Suppressor macrophage treated with lipopolysaccharide for 1 hour (primary cell): ENCODE measurements at regions not wholly inside any gene's neighbourhood (a gene's known extent, or its start where the extent isn't known, plus 50 kb on each side); places are given as distances from the start of the nearest gene placed in this dataset.

Experiments
- DNase-seq, 3 donors: peaks; one replicate each; pipeline ENCODE4 v3.0.0-alpha.2; 2020 to 2022

- DNase-seq, result no peak
Observed at GRCh38 chr14:97841762-97842161, 1044.6 kb downstream of the VRK1 start.

GRCh38 chr14:97843066-97843465, 1045.9 kb downstream of the VRK1 start:
- no peak for DNase-seq

DNA sequence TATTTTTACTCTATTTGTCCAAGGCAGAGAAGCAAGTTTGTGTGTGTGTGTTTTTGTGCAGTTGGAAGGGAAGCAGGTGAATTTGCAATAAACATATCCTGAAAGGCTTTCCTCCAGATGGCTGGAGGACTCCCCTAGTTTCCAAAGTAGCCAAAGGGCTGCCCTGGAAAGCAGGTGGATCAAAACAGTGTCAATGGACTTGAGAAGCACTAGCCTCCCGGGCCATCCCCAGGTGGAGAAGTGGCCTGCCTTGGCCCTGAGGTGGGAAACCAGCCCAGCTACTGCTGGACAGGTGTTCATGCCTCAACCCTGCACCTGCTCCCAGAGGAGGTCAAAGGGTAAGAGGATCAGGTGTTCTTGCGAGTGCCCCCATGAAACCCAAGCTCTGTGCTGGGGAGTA, 1046.9 kb downstream of the VRK1 start:
- no peak for DNase-seq

DNA sequence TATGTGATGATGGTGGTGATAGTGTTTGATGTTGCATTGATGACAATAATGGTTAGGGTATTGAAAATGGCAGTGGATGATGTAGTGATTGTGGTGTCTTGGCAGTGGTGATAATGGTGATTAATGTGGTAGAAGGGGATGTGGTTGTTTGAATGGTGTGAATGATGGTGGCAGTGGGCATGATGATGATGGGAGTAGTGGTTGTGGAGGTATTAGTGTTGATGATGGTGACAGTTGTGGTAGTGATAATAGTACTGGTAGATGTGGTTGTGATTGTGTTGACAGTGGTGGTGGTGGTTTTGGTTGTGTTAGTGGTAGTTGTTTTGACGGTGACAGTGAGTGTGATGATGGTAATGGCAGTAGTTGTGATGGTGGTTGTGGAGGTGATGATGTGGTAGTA, 1049.0 kb downstream of the VRK1 start:
- no peak for DNase-seq

DNA sequence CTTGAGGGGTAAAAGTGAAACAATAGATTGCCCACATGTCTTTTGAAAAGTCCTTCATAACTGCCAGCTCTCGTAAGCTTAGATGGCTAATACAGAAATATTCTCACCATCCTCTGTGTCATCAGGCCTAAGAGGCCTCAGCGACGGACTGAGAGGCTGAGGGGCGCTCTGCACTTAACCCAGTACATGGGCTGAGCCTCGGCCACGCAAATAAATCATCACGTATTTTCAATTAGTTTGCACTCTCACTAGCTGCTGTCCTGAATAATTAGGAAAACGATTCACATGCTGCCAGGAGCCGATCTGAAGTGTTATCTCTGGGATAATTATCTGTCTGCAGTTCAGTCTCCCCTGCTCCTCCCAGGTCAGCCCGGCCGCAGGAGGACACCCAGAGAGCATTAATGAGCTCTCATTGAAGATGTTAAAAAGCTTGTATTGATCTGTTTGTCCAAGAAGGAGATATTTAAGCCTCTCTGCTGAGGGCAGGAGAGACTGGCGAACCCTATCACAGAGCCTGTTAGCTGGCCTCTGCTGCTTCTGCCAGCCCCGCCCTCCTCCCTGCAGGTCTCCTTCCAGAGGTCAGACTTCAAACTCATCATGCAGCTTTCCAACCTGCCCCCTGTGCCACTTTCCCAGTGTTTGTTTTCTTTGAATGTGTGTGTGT, 1051.3 kb downstream of the VRK1 start:
- no peak for DNase-seq

- DNase-seq, result no peak
Observed at GRCh38 chr14:97850466-97850865, 1053.3 kb downstream of the VRK1 start.

DNA sequence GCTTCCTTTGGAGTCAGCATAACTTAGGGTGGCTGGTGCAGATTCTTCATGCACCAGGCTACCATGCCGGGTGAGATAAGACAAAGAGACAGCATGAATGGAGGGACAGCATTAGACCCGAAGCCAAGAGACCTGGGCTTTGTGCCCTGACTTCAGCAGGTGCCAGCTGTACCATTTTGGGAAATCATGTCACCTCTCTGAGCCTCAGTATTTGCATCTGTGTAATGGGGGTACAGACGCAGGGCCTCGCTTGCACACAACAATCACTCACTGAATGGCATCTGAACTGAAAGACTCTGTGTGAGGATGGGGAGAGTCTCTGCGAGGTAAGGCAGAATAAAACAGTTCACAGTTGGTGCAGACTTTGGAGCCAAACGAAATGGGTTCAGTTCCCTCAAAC, 1053.7 kb downstream of the VRK1 start:
- no peak for DNase-seq

GRCh38 chr14:97851428-97851995, 1054.3 kb downstream of the VRK1 start:
- DNase-seq, result no peak

DNA sequence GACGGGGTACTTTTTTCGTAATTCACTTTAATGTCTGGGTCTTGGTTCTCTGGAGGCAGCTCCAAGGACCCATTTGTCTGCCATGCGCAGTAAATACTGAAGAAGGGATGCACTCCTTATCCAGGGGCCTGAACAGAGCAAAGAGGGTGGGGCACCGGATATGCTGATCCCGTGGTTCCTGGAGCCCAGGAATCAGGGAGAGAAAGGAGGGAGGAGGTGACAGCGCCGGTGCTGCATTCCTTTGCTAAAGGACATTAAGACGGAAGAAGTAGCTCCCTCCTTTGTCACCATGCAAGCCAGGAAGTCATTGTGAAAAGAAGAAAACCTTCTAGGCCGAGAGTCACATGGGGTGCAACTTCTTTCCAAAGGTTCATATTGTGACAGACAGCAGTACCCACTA, 1057.7 kb downstream of the VRK1 start:
- DNase-seq, result no peak

DNA sequence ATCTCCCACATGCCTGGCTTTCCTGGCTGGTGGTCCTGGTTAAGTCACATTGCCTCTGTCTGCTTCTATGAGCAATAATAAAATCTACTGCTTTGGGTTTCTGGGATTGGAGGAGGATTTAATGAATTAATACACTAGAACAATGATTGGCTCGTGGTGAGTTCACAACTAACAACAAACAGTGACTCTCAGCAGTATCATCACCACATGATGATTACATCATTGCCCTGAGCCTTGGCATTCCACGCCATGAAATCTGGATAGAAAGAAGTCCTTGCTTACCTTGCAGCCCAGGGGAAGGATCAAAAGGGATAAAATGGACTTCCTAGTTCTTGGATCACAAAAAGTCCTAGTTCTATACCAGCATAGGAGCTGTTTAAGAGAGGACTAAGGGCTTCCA, 1069.0 kb downstream of the VRK1 start:
- DNase-seq, result no peak

- no peak for DNase-seq
Observed at GRCh38 chr14:97866664-97867063, 1069.5 kb downstream of the VRK1 start.

- no peak for DNase-seq
Observed at GRCh38 chr14:97873291-97873690, 1076.1 kb downstream of the VRK1 start.

DNA sequence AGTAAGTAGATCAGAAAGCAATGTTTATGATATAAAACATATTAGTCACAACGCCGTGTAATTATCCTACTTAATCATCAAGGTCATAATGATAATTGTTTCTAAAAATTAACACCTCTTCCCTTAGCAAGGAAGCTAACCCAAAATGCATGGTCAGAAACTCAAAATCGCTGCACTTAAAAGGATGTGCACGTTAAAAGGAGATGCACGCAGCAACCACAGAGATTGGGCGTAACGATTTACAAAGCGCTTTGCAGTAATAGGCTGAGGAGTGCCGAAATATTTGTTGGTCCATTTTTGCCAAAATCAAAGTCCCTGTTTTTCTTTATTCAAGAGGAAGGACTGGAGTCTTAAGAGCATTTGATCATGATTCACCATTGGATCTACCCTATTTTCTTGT, 1077.2 kb downstream of the VRK1 start:
- DNase-seq, result no peak

- DNase-seq, result no peak
Observed at GRCh38 chr14:97878206-97878605, 1081.0 kb downstream of the VRK1 start.

DNA sequence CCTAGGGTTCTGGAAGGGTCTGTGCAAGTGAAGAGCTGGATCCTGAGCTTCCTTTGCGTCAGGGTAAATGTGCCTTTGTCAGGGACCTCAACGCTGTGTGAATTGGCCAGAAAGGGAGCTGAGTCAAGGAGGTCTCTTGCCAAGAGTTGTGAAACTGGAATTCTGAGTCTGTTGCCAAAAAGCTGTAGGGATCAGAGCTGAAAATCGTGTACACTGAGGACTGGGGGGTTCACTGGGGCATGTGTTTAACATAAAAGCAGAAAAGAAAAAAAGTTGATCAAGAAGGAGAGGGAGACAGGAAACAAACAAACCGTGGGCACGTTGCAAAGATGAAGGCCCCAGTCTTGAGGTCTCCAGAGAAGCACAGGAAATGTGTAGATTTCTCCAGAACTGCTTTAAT, 1081.5 kb downstream of the VRK1 start:
- no peak for DNase-seq

DNA sequence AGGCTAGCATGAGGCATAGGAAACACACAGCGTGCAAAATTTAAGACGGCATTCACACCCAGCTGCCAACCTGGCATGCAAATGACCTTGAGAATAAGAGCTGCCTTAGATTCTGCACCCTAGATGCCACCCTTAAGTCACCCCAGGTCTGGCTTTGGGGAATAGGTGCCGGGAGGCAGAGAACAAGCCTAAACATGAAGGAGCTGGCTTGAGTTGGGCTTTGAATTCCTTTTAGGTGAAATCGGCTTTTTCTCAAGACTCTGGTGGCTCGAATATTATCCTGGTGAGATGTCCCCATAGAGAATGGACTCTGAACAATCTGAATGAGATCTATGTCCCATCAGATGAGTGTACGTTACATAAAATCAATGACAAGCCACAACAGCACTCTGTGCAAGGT, 1090.5 kb downstream of the VRK1 start:
- no peak for DNase-seq

DNA sequence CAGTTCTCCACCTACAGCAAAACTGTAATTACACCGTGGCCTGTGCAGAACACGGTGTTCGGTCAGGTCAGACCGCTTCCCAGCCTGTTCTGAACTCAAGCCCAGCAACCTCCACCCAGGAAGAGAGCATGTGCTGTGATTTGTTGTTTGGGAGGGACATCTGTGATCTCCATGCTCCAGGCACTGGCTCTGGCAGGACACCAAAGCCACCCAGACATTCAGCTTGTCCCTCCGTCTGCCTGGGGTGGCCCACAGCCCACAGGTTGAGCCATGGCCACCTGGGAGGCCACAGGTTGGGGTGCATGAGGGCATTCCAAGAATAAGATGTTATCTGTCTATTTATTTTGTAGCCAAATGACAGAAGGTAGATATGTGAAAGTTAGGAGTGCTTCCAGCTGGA, 1091.1 kb downstream of the VRK1 start:
- no peak for DNase-seq

GRCh38 chr14:97891515-97891914, 1094.3 kb downstream of the VRK1 start:
- no peak for DNase-seq

DNA sequence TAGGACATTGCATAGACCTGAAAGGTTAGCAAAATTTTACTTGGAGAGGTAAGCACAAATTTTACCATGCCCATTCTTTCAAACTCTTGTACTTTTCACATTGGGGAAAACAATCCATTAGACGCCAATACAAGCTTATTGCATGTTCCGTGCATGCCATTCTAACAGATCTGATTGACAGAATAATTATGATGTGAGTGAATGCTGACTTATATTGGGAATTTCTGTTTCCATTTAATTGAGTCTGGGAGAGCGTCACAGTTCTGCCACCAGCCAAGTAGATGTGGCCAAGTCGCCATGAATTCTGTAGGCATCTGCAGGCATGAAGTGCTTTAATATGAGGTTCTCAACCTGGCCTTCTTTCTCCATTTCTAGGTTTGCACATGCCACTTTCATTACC, 1097.4 kb downstream of the VRK1 start:
- no peak for DNase-seq

DNA sequence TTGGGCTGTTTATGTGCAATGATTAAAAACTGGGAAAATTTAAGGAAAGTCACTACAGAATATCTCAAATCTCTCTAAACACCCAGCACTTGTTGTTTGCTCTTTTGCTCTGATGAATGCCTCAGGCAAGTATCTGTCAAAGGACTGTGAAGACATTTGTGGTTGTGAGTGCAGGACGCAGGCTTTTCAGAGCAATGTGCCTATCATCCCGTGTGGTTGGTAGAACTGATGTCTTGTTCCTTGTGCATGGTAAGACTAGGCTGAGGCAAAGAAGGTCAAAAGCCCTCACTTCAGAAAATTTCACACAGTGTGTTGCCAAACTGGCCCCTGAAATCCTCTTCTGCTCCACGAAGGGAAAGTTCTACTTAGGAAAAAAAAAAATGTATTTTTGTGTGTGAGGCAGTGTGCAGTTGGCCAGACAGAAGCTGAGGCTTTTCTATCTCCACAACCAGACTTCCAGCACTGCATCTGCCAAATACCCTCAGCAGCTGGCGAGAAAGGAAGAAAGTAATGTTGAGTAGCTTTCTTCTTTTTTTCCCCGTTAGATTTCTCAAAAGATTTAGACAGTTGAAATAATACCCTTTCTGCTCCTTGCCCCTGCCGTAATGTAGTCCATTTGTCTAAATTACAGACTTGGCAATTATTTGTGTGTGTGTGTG, 1103.1 kb downstream of the VRK1 start:
- DNase-seq, result no peak

DNA sequence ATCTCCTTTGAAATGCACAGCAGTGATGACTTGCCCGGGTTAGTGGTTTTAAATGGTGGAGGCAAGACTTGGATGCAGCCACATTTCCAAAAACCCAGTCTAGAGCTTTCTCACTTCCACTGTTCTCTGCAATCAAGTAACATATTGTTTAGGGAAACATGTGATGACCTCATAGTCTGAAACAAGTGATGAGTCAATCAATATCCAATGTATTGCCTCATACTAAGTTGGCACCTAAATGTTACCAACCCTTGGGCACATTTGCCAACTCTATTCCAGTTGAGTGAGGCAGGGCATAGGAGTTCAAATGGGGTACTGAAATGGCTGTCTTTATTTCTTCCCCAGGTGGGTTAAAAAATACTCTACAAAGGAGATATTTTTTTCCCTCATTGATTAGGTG, 1105.4 kb downstream of the VRK1 start:
- peak in 1 of 3 donors; percentile 1 for DNase-seq

DNA sequence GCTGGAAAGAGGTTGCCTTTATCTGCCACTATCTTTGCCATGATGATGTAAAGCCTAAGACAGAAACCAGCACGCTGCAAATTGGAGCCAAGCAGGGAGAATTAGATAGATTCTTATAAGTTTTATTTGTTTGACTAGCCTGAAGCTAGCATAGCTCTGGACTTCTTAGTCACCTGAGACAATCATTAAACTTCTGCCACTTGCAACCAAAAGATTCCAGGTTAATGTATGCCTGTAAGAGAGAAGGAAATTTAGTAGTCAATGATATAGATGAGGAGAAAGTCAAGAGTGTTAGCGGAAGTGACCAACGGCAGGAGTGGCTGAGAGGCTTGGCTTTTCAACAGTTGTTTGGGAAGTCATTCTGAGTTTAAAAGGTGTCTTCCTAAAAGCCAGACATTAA, 1106.6 kb downstream of the VRK1 start:
- DNase-seq, result no peak

DNA sequence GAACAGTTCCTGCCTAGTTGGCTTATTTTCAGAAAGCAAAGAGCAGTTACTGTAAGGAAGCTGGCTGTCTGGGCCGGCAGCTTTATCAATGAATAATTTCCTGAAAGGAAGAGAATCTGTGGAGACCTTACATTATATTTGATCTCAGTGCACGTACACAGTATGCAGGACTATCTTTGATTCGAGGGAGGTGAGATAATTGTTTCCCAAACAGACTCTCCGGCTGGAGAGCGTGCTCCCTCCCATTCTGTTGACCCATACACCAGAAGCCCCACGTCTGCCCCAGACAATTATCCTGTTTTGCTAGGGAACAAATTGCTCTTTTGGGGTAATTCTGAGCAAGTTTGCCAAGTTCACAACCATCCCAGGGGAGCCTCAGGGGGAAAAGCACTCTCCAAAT, 1115.0 kb downstream of the VRK1 start:
- no peak for DNase-seq

DNA sequence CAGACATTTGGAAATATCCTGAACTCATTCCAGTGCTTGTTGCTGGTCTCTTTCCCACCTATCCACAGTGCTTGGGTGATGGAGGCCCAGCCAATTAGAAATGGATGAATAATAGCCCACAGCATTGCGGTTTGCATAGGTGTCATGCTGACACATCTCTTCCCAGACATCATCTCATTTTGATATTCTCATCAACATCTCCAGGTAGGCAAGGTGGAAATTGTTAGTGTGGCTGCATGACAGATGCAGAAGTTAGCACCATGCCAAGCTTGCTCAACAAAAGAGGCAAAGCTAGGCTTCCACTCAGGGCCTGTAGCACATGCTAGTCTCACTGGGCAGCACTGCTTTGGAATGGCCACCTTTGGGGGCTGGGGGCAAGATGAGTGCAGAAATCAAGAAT, 1118.9 kb downstream of the VRK1 start:
- no peak for DNase-seq
